Liver (tissue), 3 donors: ENCODE measurements at regions not wholly inside any gene's neighbourhood (a gene's known extent, or its start where the extent isn't known, plus 50 kb on each side); places are given as distances from the start of the nearest gene placed in this dataset.

Experiments used
- GABPA ChIP-seq, 2 donors: IDR thresholded peaks in 1 of 2; conservative IDR thresholded peaks in 1 of 2; 2 replicates each; pipeline ENCODE4 v1.6.1; 2016; ENCODE audit warnings: antibody characterized with exemption in 2 of 2, mild to moderate bottlenecking in 1 of 2, moderate library complexity in 1 of 2
- YY1 ChIP-seq: IDR thresholded peaks from 2 replicates; pipeline ENCODE4 v1.6.1; 2016; ENCODE audit warnings: antibody characterized with exemption, mild to moderate bottlenecking
- TF ChIP-seq, protein P1 (sequence below): fragments of 150-350 bp; IDR thresholded peaks from 2 replicates; pipeline ENCODE4 v1.5.1; 2017; ENCODE audit warnings: improper control_type of control experiment, low read depth, low read length; ENCODE audit not compliant: missing input control
- TF ChIP-seq, protein P2 (sequence below): IDR thresholded peaks from 2 replicates; pipeline ENCODE4 v1.6.1; 2016; ENCODE audit warnings: antibody characterized with exemption
- TF ChIP-seq, protein P3 (sequence below): IDR thresholded peaks from 2 replicates; pipeline ENCODE4 v1.6.1; 2016; ENCODE audit warnings: antibody characterized with exemption
- TF ChIP-seq, protein P4 (sequence below): IDR thresholded peaks from 2 replicates; pipeline ENCODE4 v1.6.1; 2016; ENCODE audit warnings: antibody characterized with exemption
- donor health status: healthy.
- donor health status: healthy.

DNA sequence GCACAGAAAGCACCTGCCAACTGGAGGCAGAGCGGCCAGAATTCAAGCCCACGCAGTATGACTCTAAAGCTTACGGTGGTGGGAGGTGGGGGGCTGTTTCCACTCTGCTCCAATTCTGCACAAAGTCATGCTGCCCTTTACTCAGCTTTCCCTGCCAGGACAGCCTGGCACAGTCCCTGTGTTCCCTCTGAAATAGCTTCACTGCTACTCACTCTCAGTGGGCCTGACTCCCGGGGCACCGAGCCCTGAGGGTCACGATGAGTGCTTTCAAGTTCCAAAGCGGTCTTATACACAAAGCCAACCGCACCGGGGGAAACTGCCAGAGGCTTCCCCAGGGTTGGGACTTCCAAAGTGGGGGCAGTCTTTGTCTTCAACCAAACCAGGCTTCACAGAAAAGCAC is 306.1 kb upstream of the XYLT1 start:
- TF ChIP-seq, protein P1, sequence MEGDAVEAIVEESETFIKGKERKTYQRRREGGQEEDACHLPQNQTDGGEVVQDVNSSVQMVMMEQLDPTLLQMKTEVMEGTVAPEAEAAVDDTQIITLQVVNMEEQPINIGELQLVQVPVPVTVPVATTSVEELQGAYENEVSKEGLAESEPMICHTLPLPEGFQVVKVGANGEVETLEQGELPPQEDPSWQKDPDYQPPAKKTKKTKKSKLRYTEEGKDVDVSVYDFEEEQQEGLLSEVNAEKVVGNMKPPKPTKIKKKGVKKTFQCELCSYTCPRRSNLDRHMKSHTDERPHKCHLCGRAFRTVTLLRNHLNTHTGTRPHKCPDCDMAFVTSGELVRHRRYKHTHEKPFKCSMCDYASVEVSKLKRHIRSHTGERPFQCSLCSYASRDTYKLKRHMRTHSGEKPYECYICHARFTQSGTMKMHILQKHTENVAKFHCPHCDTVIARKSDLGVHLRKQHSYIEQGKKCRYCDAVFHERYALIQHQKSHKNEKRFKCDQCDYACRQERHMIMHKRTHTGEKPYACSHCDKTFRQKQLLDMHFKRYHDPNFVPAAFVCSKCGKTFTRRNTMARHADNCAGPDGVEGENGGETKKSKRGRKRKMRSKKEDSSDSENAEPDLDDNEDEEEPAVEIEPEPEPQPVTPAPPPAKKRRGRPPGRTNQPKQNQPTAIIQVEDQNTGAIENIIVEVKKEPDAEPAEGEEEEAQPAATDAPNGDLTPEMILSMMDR = no peak
- TF ChIP-seq, protein P2, sequence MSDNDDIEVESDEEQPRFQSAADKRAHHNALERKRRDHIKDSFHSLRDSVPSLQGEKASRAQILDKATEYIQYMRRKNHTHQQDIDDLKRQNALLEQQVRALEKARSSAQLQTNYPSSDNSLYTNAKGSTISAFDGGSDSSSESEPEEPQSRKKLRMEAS = no peak
- TF ChIP-seq YY1 (no peak), GABPA (IDR thresholded peaks at IDR 0.05 in 1 of 2, conservative IDR thresholded peaks at IDR 0.05 in 1 of 2) (no peak)
- TF ChIP-seq, protein P3, sequence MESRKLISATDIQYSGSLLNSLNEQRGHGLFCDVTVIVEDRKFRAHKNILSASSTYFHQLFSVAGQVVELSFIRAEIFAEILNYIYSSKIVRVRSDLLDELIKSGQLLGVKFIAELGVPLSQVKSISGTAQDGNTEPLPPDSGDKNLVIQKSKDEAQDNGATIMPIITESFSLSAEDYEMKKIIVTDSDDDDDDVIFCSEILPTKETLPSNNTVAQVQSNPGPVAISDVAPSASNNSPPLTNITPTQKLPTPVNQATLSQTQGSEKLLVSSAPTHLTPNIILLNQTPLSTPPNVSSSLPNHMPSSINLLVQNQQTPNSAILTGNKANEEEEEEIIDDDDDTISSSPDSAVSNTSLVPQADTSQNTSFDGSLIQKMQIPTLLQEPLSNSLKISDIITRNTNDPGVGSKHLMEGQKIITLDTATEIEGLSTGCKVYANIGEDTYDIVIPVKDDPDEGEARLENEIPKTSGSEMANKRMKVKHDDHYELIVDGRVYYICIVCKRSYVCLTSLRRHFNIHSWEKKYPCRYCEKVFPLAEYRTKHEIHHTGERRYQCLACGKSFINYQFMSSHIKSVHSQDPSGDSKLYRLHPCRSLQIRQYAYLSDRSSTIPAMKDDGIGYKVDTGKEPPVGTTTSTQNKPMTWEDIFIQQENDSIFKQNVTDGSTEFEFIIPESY = no peak
- TF ChIP-seq, protein P4, sequence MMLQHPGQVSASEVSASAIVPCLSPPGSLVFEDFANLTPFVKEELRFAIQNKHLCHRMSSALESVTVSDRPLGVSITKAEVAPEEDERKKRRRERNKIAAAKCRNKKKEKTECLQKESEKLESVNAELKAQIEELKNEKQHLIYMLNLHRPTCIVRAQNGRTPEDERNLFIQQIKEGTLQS = no peak
